ENCODE measurements at regions not wholly inside any gene's neighbourhood (a gene's known extent, or its start where the extent isn't known, plus 50 kb on each side); places are given as distances from the start of the nearest gene placed in this dataset.

DNA sequence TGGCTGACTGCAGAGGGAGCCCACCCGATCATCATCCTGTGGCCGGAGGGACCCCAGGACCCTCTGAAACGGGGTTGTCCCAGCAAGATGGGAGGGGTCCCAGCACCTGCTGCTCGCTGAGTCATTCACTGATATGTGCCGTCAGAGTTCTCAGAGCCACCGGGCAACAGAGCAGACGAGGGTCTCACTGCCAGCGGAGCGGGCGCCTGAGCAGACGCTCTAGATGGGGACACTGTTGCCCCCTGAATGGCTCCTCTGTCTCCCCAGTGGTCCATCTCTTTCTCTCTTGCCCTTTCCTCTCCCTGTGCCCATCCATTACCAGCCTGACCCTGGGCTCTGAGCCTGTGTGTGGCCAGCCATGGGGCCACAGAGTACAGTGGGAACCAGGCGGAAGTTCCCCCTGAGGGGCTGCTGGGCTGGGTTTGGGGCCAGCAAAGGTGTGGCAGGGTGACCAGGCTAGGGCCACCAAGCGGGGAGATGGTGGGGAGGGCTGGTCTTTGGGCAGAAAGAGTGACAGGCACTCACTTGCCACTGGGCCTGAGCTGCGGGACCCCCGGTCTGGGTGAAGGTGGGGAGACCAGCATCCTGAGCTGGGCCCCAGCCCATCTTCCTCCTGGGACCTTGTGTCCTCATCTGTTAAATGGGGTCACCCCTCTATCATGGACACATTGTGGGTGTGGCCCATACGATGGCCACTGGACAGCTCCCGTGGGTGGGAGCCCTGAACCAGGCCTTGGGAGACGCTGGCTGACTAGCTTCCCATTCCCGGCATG lies 90.9 kb downstream of the HMX1 start:
- no peak for ATAC-seq
- TF ChIP-seq ZFP30 (CRISPR knock-in tag; IDR thresholded peaks at IDR 0.05) (no peak), CSDC2 (CRISPR knock-in tag; IDR thresholded peaks at IDR 0.05) (no peak), CSRNP3 (CRISPR knock-in tag; IDR thresholded peaks at IDR 0.05) (no peak)

GRCh38 chr4:8780086-8780485 lies 91.6 kb downstream of the HMX1 start:
- ATAC-seq, result no peak
- TF ChIP-seq OSR1 (CRISPR knock-in tag; IDR thresholded peaks at IDR 0.05) (no peak), TOX (CRISPR knock-in tag; IDR thresholded peaks at IDR 0.05; ENCODE audit: borderline replicate concordance) (no peak), ISL1 (CRISPR knock-in tag; IDR thresholded peaks at IDR 0.05) (no peak), CSDC2 (CRISPR knock-in tag; IDR thresholded peaks at IDR 0.05) (no peak), CSRNP3 (CRISPR knock-in tag; IDR thresholded peaks at IDR 0.05) (no peak), SNAI2 (CRISPR knock-in tag; IDR thresholded peaks at IDR 0.05) (no peak), TCF4 (CRISPR knock-in tag; IDR thresholded peaks at IDR 0.05; ENCODE audit: borderline replicate concordance) (no peak), BACH2 (CRISPR knock-in tag; IDR thresholded peaks at IDR 0.05; ENCODE audit: borderline replicate concordance) (no peak), ZC3H10 (CRISPR knock-in tag; IDR thresholded peaks at IDR 0.05) (no peak), ZFP3 (CRISPR knock-in tag; IDR thresholded peaks at IDR 0.05) (no peak), ZNF70 (CRISPR knock-in tag; IDR thresholded peaks at IDR 0.05) (no peak), RARB (CRISPR knock-in tag; IDR thresholded peaks at IDR 0.05) (no peak), ARNTL (CRISPR knock-in tag; IDR thresholded peaks at IDR 0.05; ENCODE audit: borderline replicate concordance, low read depth) (no peak), GLIS3 (CRISPR knock-in tag; IDR thresholded peaks at IDR 0.05) (no peak), ESRRG (CRISPR knock-in tag; IDR thresholded peaks at IDR 0.05) (no peak), POU6F1 (CRISPR knock-in tag; IDR thresholded peaks at IDR 0.05; ENCODE audit: borderline replicate concordance, low read depth) (no peak)
- TF ChIP-seq, protein P1, sequence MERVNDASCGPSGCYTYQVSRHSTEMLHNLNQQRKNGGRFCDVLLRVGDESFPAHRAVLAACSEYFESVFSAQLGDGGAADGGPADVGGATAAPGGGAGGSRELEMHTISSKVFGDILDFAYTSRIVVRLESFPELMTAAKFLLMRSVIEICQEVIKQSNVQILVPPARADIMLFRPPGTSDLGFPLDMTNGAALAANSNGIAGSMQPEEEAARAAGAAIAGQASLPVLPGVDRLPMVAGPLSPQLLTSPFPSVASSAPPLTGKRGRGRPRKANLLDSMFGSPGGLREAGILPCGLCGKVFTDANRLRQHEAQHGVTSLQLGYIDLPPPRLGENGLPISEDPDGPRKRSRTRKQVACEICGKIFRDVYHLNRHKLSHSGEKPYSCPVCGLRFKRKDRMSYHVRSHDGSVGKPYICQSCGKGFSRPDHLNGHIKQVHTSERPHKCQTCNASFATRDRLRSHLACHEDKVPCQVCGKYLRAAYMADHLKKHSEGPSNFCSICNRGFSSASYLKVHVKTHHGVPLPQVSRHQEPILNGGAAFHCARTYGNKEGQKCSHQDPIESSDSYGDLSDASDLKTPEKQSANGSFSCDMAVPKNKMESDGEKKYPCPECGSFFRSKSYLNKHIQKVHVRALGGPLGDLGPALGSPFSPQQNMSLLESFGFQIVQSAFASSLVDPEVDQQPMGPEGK (CRISPR knock-in tag; IDR thresholded peaks at IDR 0.05; ENCODE audit: borderline replicate concordance), result no peak

- no peak for TF ChIP-seq CSRNP3 (CRISPR knock-in tag; IDR thresholded peaks at IDR 0.05)
- TF ChIP-seq OSR1 (CRISPR knock-in tag; IDR thresholded peaks at IDR 0.05), result no peak
- TF ChIP-seq ESRRG (CRISPR knock-in tag; IDR thresholded peaks at IDR 0.05), result no peak
- TF ChIP-seq TOX (CRISPR knock-in tag; IDR thresholded peaks at IDR 0.05; ENCODE audit: borderline replicate concordance), result no peak
- no peak for TF ChIP-seq PPARA (CRISPR knock-in tag; IDR thresholded peaks at IDR 0.05; ENCODE audit: borderline replicate concordance)
- no peak for TF ChIP-seq ZFP3 (CRISPR knock-in tag; IDR thresholded peaks at IDR 0.05)
- no peak for TF ChIP-seq CREB5 (CRISPR knock-in tag; IDR thresholded peaks at IDR 0.05; ENCODE audit: low read depth)
- TF ChIP-seq GLIS3 (CRISPR knock-in tag; IDR thresholded peaks at IDR 0.05), result no peak
- TF ChIP-seq SNAI2 (CRISPR knock-in tag; IDR thresholded peaks at IDR 0.05), result no peak
- TF ChIP-seq, protein P2, sequence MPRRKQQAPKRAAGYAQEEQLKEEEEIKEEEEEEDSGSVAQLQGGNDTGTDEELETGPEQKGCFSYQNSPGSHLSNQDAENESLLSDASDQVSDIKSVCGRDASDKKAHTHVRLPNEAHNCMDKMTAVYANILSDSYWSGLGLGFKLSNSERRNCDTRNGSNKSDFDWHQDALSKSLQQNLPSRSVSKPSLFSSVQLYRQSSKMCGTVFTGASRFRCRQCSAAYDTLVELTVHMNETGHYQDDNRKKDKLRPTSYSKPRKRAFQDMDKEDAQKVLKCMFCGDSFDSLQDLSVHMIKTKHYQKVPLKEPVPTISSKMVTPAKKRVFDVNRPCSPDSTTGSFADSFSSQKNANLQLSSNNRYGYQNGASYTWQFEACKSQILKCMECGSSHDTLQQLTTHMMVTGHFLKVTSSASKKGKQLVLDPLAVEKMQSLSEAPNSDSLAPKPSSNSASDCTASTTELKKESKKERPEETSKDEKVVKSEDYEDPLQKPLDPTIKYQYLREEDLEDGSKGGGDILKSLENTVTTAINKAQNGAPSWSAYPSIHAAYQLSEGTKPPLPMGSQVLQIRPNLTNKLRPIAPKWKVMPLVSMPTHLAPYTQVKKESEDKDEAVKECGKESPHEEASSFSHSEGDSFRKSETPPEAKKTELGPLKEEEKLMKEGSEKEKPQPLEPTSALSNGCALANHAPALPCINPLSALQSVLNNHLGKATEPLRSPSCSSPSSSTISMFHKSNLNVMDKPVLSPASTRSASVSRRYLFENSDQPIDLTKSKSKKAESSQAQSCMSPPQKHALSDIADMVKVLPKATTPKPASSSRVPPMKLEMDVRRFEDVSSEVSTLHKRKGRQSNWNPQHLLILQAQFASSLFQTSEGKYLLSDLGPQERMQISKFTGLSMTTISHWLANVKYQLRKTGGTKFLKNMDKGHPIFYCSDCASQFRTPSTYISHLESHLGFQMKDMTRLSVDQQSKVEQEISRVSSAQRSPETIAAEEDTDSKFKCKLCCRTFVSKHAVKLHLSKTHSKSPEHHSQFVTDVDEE (CRISPR knock-in tag; IDR thresholded peaks at IDR 0.05), result no peak
- TF ChIP-seq ZNF565 (CRISPR knock-in tag; conservative IDR thresholded peaks at IDR 0.05; ENCODE audit: low read depth), result no peak
- TF ChIP-seq RARB (CRISPR knock-in tag; IDR thresholded peaks at IDR 0.05), result no peak
- no peak for TF ChIP-seq ISL1 (CRISPR knock-in tag; IDR thresholded peaks at IDR 0.05)
- no peak for TF ChIP-seq CSDC2 (CRISPR knock-in tag; IDR thresholded peaks at IDR 0.05)
- no peak for TF ChIP-seq ARNTL (CRISPR knock-in tag; IDR thresholded peaks at IDR 0.05; ENCODE audit: borderline replicate concordance, low read depth)
- no peak for TF ChIP-seq ZNF70 (CRISPR knock-in tag; IDR thresholded peaks at IDR 0.05)
- ATAC-seq, result no peak
These were observed 92.1 kb downstream of the HMX1 start for GRCh38 chr4:8779490-8779932.
